HCT116 (cell line): ENCODE measurements at regions not wholly inside any gene's neighbourhood (a gene's known extent, or its start where the extent isn't known, plus 50 kb on each side); places are given as distances from the start of the nearest gene placed in this dataset.

Experiments
- ATAC-seq: fragments of 200-7000 bp; cut with Tn5 transposase; 2 replicates; pipeline ENCODE4 v1.9.1; 2020; ENCODE audit warnings: mild to moderate bottlenecking, moderate library complexity
- BruUV-seq: library from RNA; stranded (reverse); fragments of 400-500 nt; replicated peaks from 2 replicates; lab custom pipeline; 2021; lab: Mats Ljungman, UMichigan
- CTCF ChIA-PET: fragments of 300-600 bp; sonication (Branson Sonifier 250); formaldehyde crosslinking; loops from one replicate; lab custom pipeline; 2021; ENCODE audit warnings: antibody characterized with exemption; lab: Charles Lee
- POLR2A ChIA-PET: fragments of 300-600, 350-600 bp; sonication (Branson Sonifier 250); formaldehyde crosslinking; loops from one replicate; lab custom pipeline; 2021; ENCODE audit warnings: antibody characterized with exemption; lab: Charles Lee
- RAD21 ChIA-PET, 2 experiments: fragments of 300-600 bp; sonication (Branson Sonifier 250); formaldehyde crosslinking; loops; one replicate each; lab custom pipeline; 2023; ENCODE audit warnings: low total read pairs in 2 of 2; ENCODE audit not compliant: uncharacterized antibody in 2 of 2, unreplicated experiment in 2 of 2, low non-redundant PET in 1 of 2; lab: Charles Lee
- DNase-seq: peaks from one replicate; pipeline ENCODE4 v3.0.0-alpha.2; 2010; ENCODE audit warnings: low read depth, low spot score
- H2AFZ ChIP-seq: fragments of 200-600 bp; shearing (Covaris generic), sonication (generic); 2 replicates; pipeline ENCODE4 v1.6.1; 2017; ENCODE audit warnings: low read depth, mixed run types, mixed read lengths, antibody characterized with exemption, low read length; ENCODE audit not compliant: poor library complexity, severe bottlenecking
- H3K27ac ChIP-seq: 2 replicates; pipeline ENCODE4 v1.5.1; 2012; ENCODE audit warnings: low read depth, low read length
- H3K27me3 ChIP-seq: fragments of 200-600 bp; sonication (generic); 2 replicates; pipeline ENCODE4 v1.6.1; 2016; ENCODE audit warnings: mixed run types, low read length, mixed read lengths; ENCODE audit not compliant: insufficient read depth
- H3K36me3 ChIP-seq, 2 experiments: fragments of 200-500 bp in 1 of 2; fragments of 200-600 bp in 1 of 2; sonication (Bioruptor generic) in 1 of 2; sonication (generic) in 1 of 2; 2 replicates each; pipeline versions ENCODE4 v1.5.1 to v1.6.1; 2014 to 2016; ENCODE audit warnings: low read length in 2 of 2, inconsistent platforms in 1 of 2, mixed read lengths in 1 of 2, mixed run types in 1 of 2; ENCODE audit not compliant: insufficient read depth in 2 of 2, control insufficient read depth in 1 of 2
- H3K4me1 ChIP-seq, 2 experiments: fragments of 200-600 bp in 1 of 2; sonication (generic) in 1 of 2; 2 replicates each; pipeline versions ENCODE4 v1.5.1 to v1.6.1; 2012 to 2017; ENCODE audit warnings: low read length in 2 of 2, inconsistent platforms in 1 of 2, mild to moderate bottlenecking in 1 of 2, mixed read lengths in 1 of 2, mixed run types in 1 of 2, moderate library complexity in 1 of 2; ENCODE audit not compliant: insufficient read depth in 2 of 2, control insufficient read depth in 1 of 2
- H3K4me2 ChIP-seq: fragments of 200-600 bp; sonication (generic); 2 replicates; pipeline ENCODE4 v1.6.1; 2017; ENCODE audit warnings: mixed run types, low read length, mixed read lengths
- H3K4me3 ChIP-seq, 2 experiments: fragments of 200-600 bp in 1 of 2; sonication (generic) in 1 of 2; replicated peaks in 1 of 2; 2 replicates each; pipeline ENCODE4 v1.5.1; 2011 to 2016; ENCODE audit warnings: low read length in 2 of 2, control low read depth in 1 of 2, low read depth in 1 of 2, mild to moderate bottlenecking in 1 of 2, mixed read lengths in 1 of 2, mixed run types in 1 of 2
- H3K79me2 ChIP-seq: fragments of 200-600 bp; sonication (generic); 2 replicates; pipeline ENCODE4 v1.6.1; 2017; ENCODE audit warnings: mild to moderate bottlenecking, mixed run types, low read length, moderate library complexity, mixed read lengths; ENCODE audit not compliant: insufficient read depth
- H3K9ac ChIP-seq: fragments of 200-600 bp; sonication (generic); 2 replicates; pipeline ENCODE4 v1.6.1; 2016; ENCODE audit warnings: low read length, mixed read lengths
- H3K9me2 ChIP-seq: fragments of 200-600 bp; sonication (generic), shearing (Covaris generic); 2 replicates; pipeline ENCODE4 v1.6.1; 2017; ENCODE audit warnings: mixed run types, mild to moderate bottlenecking, moderate library complexity; ENCODE audit not compliant: insufficient read depth
- H3K9me3 ChIP-seq, 2 experiments: fragments of 200-500 bp in 1 of 2; fragments of 200-600 bp in 1 of 2; sonication (Bioruptor generic) in 1 of 2; sonication (generic) in 1 of 2; 2 replicates each; pipeline ENCODE4 v1.6.1; 2014 to 2017; ENCODE audit warnings: low read length in 2 of 2, mixed read lengths in 2 of 2, inconsistent platforms in 1 of 2, low read depth in 1 of 2, mild to moderate bottlenecking in 1 of 2, mixed run types in 1 of 2, moderate library complexity in 1 of 2; ENCODE audit not compliant: control insufficient read depth in 1 of 2, insufficient read depth in 1 of 2
- H4K20me1 ChIP-seq: fragments of 200-600 bp; sonication (generic), shearing (Covaris generic); 2 replicates; pipeline ENCODE4 v1.6.1; 2017; ENCODE audit warnings: mixed run types, mild to moderate bottlenecking, moderate library complexity; ENCODE audit not compliant: insufficient read depth
- CBX3 ChIP-seq: IDR thresholded peaks from 2 replicates; pipeline ENCODE4 v1.6.1; 2012; ENCODE audit warnings: low read depth
- CEBPB ChIP-seq: IDR thresholded peaks from 2 replicates; pipeline ENCODE4 v1.6.1; 2012; ENCODE audit warnings: low read depth
- ELF1 ChIP-seq: IDR thresholded peaks from 2 replicates; pipeline ENCODE4 v1.6.1; 2012; ENCODE audit warnings: low read depth, borderline replicate concordance
- EZH2phosphoT487 ChIP-seq: fragments of 200-600 bp; IDR thresholded peaks from 2 replicates; pipeline ENCODE4 v1.6.1; 2018; ENCODE audit warnings: antibody characterized with exemption, borderline replicate concordance
- JUND ChIP-seq: IDR thresholded peaks from 2 replicates; pipeline ENCODE4 v1.6.1; 2012
- POLR2A ChIP-seq: IDR thresholded peaks from 2 replicates; pipeline ENCODE4 v1.7.0; 2011; ENCODE audit warnings: borderline replicate concordance; ENCODE audit not compliant: insufficient read depth, insufficient read length; ENCODE audit errors: extremely low read depth
- POLR2AphosphoS5 ChIP-seq: IDR thresholded peaks from 2 replicates; pipeline ENCODE4 v1.6.1; 2011; ENCODE audit warnings: mild to moderate bottlenecking, low read depth, low read length, moderate library complexity
- RAD21 ChIP-seq: IDR thresholded peaks from 2 replicates; pipeline ENCODE4 v1.6.1; 2012; ENCODE audit warnings: low read depth, mild to moderate bottlenecking
- SP1 ChIP-seq: IDR thresholded peaks from 2 replicates; pipeline ENCODE4 v1.6.1; 2012; ENCODE audit warnings: low read depth
- SRF ChIP-seq: IDR thresholded peaks from 2 replicates; pipeline ENCODE4 v1.6.1; 2012; ENCODE audit warnings: low read depth
- TCF7L2 ChIP-seq: IDR thresholded peaks from 2 replicates; pipeline ENCODE4 v1.7.0; 2011; ENCODE audit warnings: borderline replicate concordance, inconsistent platforms; ENCODE audit not compliant: insufficient read depth, insufficient read length; ENCODE audit errors: extremely low read depth
- YY1 ChIP-seq: IDR thresholded peaks from 2 replicates; pipeline ENCODE4 v1.6.1; 2011; ENCODE audit warnings: low read length, low read depth, moderate library complexity, mild to moderate bottlenecking; ENCODE audit not compliant: insufficient replicate concordance; ENCODE audit errors: extremely low read depth
- ZFX ChIP-seq: fragments of 450-650 bp; IDR thresholded peaks from 2 replicates; pipeline ENCODE4 v1.6.1; 2017
- ZNF274 ChIP-seq: fragments of 200-500 bp; sonication (Bioruptor generic); IDR thresholded peaks from 2 replicates; pipeline ENCODE4 v1.6.1; 2014; ENCODE audit warnings: mild to moderate bottlenecking, low read depth, low read length, inconsistent platforms
- intact Hi-C: fragments of 100-400 bp; cut with micrococcal nuclease; formaldehyde crosslinking; loops from 2 replicates; pipeline ENCODE4 v1.10.0; 2022
- TF ChIP-seq, protein P1 (sequence below), 3 experiments: fragments of 200-600 bp in 1 of 3; sonication (generic) in 1 of 3; IDR thresholded peaks in 2 of 3; conservative IDR thresholded peaks in 1 of 3; 2 replicates each; pipeline ENCODE4 v1.5.1; 2012 to 2017; ENCODE audit warnings: low read depth in 2 of 3, low read length in 2 of 3, antibody characterized with exemption in 1 of 3, borderline replicate concordance in 1 of 3, control low read depth in 1 of 3, mild to moderate bottlenecking in 1 of 3, mixed read lengths in 1 of 3, mixed run types in 1 of 3, moderate library complexity in 1 of 3; ENCODE audit not compliant: insufficient read depth in 1 of 3
- TF ChIP-seq, protein P2 (sequence below): IDR thresholded peaks from 2 replicates; pipeline ENCODE4 v1.6.1; 2012
- TF ChIP-seq, protein P3 (sequence below): IDR thresholded peaks from 2 replicates; pipeline ENCODE4 v1.6.1; 2011; ENCODE audit warnings: mild to moderate bottlenecking, low read length, moderate library complexity; ENCODE audit not compliant: insufficient replicate concordance; ENCODE audit errors: extremely low read depth
- TF ChIP-seq, protein P4 (sequence below): IDR thresholded peaks from 2 replicates; pipeline ENCODE4 v1.6.1; 2012; ENCODE audit warnings: low read depth

DNA sequence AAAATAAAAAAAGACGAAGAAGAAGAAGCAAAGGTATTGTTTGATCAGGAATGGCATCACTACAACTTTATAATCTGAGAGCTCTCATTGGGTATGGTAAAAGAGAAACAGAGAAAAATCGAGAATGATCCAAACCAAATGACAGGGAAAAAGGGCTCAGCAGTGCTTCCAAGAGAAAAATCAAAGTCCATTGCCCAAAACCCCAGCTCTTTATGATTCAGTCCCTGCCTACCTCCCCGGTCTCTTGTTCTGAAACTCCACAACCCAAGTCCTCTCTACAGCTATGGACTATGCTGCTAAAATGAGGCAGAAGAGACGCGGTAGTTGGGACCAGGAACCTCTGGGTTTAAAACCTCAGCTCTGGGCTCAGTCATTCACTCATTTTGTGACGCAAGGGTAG, 341.1 kb upstream of the PPARGC1A start:
- no peaks in the 10 kb centered on the region for H3K4me1 ChIP-seq
- DNase-seq (no peak), ATAC-seq (no peak)
- no peaks in the 10 kb centered on the region for H3K79me2 ChIP-seq
- H2AFZ ChIP-seq: no peak overlapping the region
- CTCF ChIA-PET: no interaction called here
- no peak overlapping the region for H3K4me3 ChIP-seq
- RAD21 ChIA-PET: no interaction called here
- no peak overlapping the region for H3K4me2 ChIP-seq
- intact Hi-C loops: no loop called here
- H4K20me1 ChIP-seq: no peaks in the 10 kb centered on the region
- H3K9me3 ChIP-seq: no peaks in the 10 kb centered on the region
- POLR2A ChIA-PET: no interaction called here
- H3K27me3 ChIP-seq: no peaks in the 10 kb centered on the region
- no peaks in the 10 kb centered on the region for H3K36me3 ChIP-seq
- no TSS peak for BruUV-seq
- no peak for TF ChIP-seq TCF7L2
- TF ChIP-seq POLR2AphosphoS5: no peak
- TF ChIP-seq, protein P1, sequence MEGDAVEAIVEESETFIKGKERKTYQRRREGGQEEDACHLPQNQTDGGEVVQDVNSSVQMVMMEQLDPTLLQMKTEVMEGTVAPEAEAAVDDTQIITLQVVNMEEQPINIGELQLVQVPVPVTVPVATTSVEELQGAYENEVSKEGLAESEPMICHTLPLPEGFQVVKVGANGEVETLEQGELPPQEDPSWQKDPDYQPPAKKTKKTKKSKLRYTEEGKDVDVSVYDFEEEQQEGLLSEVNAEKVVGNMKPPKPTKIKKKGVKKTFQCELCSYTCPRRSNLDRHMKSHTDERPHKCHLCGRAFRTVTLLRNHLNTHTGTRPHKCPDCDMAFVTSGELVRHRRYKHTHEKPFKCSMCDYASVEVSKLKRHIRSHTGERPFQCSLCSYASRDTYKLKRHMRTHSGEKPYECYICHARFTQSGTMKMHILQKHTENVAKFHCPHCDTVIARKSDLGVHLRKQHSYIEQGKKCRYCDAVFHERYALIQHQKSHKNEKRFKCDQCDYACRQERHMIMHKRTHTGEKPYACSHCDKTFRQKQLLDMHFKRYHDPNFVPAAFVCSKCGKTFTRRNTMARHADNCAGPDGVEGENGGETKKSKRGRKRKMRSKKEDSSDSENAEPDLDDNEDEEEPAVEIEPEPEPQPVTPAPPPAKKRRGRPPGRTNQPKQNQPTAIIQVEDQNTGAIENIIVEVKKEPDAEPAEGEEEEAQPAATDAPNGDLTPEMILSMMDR (IDR thresholded peaks at IDR 0.05 in 2 of 3, conservative IDR thresholded peaks at IDR 0.05 in 1 of 3; ENCODE audit: borderline replicate concordance in 1 of 3, insufficient read depth in 1 of 3, low read depth in 2 of 3, low read length in 2 of 3): no peak
- TF ChIP-seq, protein P2, sequence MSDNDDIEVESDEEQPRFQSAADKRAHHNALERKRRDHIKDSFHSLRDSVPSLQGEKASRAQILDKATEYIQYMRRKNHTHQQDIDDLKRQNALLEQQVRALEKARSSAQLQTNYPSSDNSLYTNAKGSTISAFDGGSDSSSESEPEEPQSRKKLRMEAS: no peak
- no peak for TF ChIP-seq SRF
- no peak for TF ChIP-seq RAD21
- TF ChIP-seq EZH2phosphoT487: no peak
- no peak for TF ChIP-seq ELF1
- TF ChIP-seq CBX3: no peak
- TF ChIP-seq POLR2A: no peak
- TF ChIP-seq ZNF274: no peak
- TF ChIP-seq ZFX: no peak
- TF ChIP-seq JUND: no peak
- TF ChIP-seq, protein P3, sequence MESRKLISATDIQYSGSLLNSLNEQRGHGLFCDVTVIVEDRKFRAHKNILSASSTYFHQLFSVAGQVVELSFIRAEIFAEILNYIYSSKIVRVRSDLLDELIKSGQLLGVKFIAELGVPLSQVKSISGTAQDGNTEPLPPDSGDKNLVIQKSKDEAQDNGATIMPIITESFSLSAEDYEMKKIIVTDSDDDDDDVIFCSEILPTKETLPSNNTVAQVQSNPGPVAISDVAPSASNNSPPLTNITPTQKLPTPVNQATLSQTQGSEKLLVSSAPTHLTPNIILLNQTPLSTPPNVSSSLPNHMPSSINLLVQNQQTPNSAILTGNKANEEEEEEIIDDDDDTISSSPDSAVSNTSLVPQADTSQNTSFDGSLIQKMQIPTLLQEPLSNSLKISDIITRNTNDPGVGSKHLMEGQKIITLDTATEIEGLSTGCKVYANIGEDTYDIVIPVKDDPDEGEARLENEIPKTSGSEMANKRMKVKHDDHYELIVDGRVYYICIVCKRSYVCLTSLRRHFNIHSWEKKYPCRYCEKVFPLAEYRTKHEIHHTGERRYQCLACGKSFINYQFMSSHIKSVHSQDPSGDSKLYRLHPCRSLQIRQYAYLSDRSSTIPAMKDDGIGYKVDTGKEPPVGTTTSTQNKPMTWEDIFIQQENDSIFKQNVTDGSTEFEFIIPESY: no peak
- TF ChIP-seq, protein P4, sequence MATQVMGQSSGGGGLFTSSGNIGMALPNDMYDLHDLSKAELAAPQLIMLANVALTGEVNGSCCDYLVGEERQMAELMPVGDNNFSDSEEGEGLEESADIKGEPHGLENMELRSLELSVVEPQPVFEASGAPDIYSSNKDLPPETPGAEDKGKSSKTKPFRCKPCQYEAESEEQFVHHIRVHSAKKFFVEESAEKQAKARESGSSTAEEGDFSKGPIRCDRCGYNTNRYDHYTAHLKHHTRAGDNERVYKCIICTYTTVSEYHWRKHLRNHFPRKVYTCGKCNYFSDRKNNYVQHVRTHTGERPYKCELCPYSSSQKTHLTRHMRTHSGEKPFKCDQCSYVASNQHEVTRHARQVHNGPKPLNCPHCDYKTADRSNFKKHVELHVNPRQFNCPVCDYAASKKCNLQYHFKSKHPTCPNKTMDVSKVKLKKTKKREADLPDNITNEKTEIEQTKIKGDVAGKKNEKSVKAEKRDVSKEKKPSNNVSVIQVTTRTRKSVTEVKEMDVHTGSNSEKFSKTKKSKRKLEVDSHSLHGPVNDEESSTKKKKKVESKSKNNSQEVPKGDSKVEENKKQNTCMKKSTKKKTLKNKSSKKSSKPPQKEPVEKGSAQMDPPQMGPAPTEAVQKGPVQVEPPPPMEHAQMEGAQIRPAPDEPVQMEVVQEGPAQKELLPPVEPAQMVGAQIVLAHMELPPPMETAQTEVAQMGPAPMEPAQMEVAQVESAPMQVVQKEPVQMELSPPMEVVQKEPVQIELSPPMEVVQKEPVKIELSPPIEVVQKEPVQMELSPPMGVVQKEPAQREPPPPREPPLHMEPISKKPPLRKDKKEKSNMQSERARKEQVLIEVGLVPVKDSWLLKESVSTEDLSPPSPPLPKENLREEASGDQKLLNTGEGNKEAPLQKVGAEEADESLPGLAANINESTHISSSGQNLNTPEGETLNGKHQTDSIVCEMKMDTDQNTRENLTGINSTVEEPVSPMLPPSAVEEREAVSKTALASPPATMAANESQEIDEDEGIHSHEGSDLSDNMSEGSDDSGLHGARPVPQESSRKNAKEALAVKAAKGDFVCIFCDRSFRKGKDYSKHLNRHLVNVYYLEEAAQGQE: no peak
- no peak for TF ChIP-seq CEBPB
- TF ChIP-seq SP1: no peak
- no peak for TF ChIP-seq YY1
- no peaks in the 10 kb centered on the region for H3K9me2 ChIP-seq
- H3K9ac ChIP-seq: no peak overlapping the region
- H3K27ac ChIP-seq: no peak overlapping the region
